ENCODE measurements at regions not wholly inside any gene's neighbourhood (a gene's known extent, or its start where the extent isn't known, plus 50 kb on each side); places are given as distances from the start of the nearest gene placed in this dataset.

GRCh38 chr10:127619546-127620325 lies 70.6 kb downstream of the NPS start:
- Histone ChIP-seq H3K4me1 (ENCODE audit: low read length) (no peaks in the 10 kb centered on the region), H3K27me3 (replicated peaks; ENCODE audit: insufficient read depth, low read length) (no peaks in the 10 kb centered on the region), H3K27ac (ENCODE audit: low read length) (no peak overlapping the region), H3K4me3 (ENCODE audit: low read length) (no peak overlapping the region), H3K9ac (ENCODE audit: low read length) (no peak overlapping the region), H4K20me1 (ENCODE audit: insufficient read depth, low read length) (no peaks in the 10 kb centered on the region), H3K36me3 (replicated peaks; ENCODE audit: insufficient read depth, low read length) (no peaks in the 10 kb centered on the region), H3K9me3 (replicated peaks; ENCODE audit: insufficient read depth, low read length) (no peaks in the 10 kb centered on the region), H3K9me2 (replicated peaks; ENCODE audit: insufficient read depth, low read length) (no peaks in the 10 kb centered on the region), H3K4me2 (ENCODE audit: low read depth, low read length) (no peak overlapping the region), H3F3A (ENCODE audit: insufficient read depth, low read length) (no peaks in the 10 kb centered on the region), H3K79me2 (ENCODE audit: low read length) (no peaks in the 10 kb centered on the region), H2AFZ (ENCODE audit: low read length) (no peak overlapping the region)
- no peak for DNase-seq
- no peak for TF ChIP-seq CTCF (IDR thresholded peaks at IDR 0.05; ENCODE audit: low read length)
- no peak for TF ChIP-seq EZH2phosphoT487 (IDR thresholded peaks at IDR 0.05; ENCODE audit: low read length)
- TF ChIP-seq EZH2 (optimal IDR thresholded peaks at IDR 0.05; ENCODE audit: low read depth, low read length), result no peak

GRCh38 chr10:127635882-127636281 lies 86.8 kb downstream of the NPS start:
- no peaks in the 10 kb centered on the region for H3F3A ChIP-seq (ENCODE audit: insufficient read depth, low read length)
- no peaks in the 10 kb centered on the region for H4K20me1 ChIP-seq (ENCODE audit: insufficient read depth, low read length)
- H3K4me3 ChIP-seq (ENCODE audit: low read length), result no peak overlapping the region
- H3K27ac ChIP-seq (ENCODE audit: low read length), result no peak overlapping the region
- H3K9ac ChIP-seq (ENCODE audit: low read length), result no peak overlapping the region
- no peaks in the 10 kb centered on the region for H3K27me3 ChIP-seq (replicated peaks; ENCODE audit: insufficient read depth, low read length)
- H3K79me2 ChIP-seq (ENCODE audit: low read length), result no peaks in the 10 kb centered on the region
- H3K36me3 ChIP-seq (replicated peaks; ENCODE audit: insufficient read depth, low read length), result no peaks in the 10 kb centered on the region
- DNase-seq, result no peak
- no peak overlapping the region for H3K4me2 ChIP-seq (ENCODE audit: low read depth, low read length)
- H3K9me3 ChIP-seq (replicated peaks; ENCODE audit: insufficient read depth, low read length), result no peaks in the 10 kb centered on the region
- no peaks in the 10 kb centered on the region for H3K4me1 ChIP-seq (ENCODE audit: low read length)
- TF ChIP-seq CTCF (IDR thresholded peaks at IDR 0.05; ENCODE audit: low read length) (no peak), EZH2phosphoT487 (IDR thresholded peaks at IDR 0.05; ENCODE audit: low read length) (no peak), EZH2 (optimal IDR thresholded peaks at IDR 0.05; ENCODE audit: low read depth, low read length) (no peak)
- H3K9me2 ChIP-seq (replicated peaks; ENCODE audit: insufficient read depth, low read length), result no peaks in the 10 kb centered on the region
- no peak overlapping the region for H2AFZ ChIP-seq (ENCODE audit: low read length)

DNA sequence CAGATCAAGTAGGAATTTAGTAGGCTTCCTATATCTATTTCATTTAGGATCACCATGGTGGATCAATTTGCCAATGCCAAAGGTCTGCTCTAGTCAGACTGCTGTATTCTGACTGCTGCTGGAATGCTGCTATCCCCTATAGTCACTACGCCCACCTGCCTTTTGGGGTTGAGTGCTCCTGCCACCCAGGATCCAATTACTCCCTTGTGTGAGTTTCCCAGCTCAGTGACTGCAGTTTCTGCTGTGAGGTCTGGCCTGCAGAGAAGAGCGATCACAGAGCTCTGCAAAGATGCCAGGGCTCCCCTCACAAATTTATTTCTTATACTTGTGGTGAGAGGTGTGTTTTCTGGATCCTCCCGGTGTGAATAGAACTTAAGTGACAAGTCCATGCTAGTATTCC lies 88.1 kb upstream of the FOXI2 start:
- no peaks in the 10 kb centered on the region for H3K27me3 ChIP-seq (replicated peaks; ENCODE audit: insufficient read depth, low read length)
- H3K9ac ChIP-seq (ENCODE audit: low read length), result no peak overlapping the region
- no peak overlapping the region for H3K4me3 ChIP-seq (ENCODE audit: low read length)
- H3K27ac ChIP-seq (ENCODE audit: low read length), result no peak overlapping the region
- TF ChIP-seq EZH2 (optimal IDR thresholded peaks at IDR 0.05; ENCODE audit: low read depth, low read length), result no peak
- H3K9me3 ChIP-seq (replicated peaks; ENCODE audit: insufficient read depth, low read length), result no peaks in the 10 kb centered on the region
- no peak overlapping the region for H3K4me2 ChIP-seq (ENCODE audit: low read depth, low read length)
- no peaks in the 10 kb centered on the region for H3K4me1 ChIP-seq (ENCODE audit: low read length)
- H3K9me2 ChIP-seq (replicated peaks; ENCODE audit: insufficient read depth, low read length), result no peaks in the 10 kb centered on the region
- no peaks in the 10 kb centered on the region for H4K20me1 ChIP-seq (ENCODE audit: insufficient read depth, low read length)
- no peak overlapping the region for H2AFZ ChIP-seq (ENCODE audit: low read length)
- no peaks in the 10 kb centered on the region for H3K79me2 ChIP-seq (ENCODE audit: low read length)
- no peaks in the 10 kb centered on the region for H3F3A ChIP-seq (ENCODE audit: insufficient read depth, low read length)
- no peaks in the 10 kb centered on the region for H3K36me3 ChIP-seq (replicated peaks; ENCODE audit: insufficient read depth, low read length)
- DNase-seq, result no peak

DNA sequence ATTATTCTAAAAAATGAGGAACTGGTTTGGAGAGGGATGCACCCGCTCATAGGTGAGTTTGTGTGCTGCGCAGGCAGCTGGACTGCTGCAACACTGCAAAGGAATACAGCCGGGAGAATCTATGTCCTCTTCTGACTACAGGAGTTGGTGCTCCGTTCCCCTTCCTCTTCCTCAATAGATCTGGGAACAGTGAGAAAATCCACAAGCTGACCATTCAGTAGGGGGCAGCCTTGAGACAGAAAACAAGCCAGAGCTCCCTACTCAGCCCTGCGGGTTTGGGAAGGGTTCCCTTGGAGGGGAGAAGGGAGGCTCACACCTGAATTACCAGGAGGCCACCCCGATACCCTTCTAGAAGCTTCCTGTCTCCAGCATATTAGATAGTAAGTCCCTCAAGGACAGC lies 87.3 kb upstream of the FOXI2 start:
- no peak overlapping the region for H2AFZ ChIP-seq (ENCODE audit: low read length)
- H3K9ac ChIP-seq (ENCODE audit: low read length), result no peak overlapping the region
- no peak overlapping the region for H3K27ac ChIP-seq (ENCODE audit: low read length)
- H3K27me3 ChIP-seq (replicated peaks; ENCODE audit: insufficient read depth, low read length), result no peaks in the 10 kb centered on the region
- H3K4me1 ChIP-seq (ENCODE audit: low read length), result no peaks in the 10 kb centered on the region
- no peak overlapping the region for H3K4me2 ChIP-seq (ENCODE audit: low read depth, low read length)
- TF ChIP-seq EZH2 (optimal IDR thresholded peaks at IDR 0.05; ENCODE audit: low read depth, low read length), result no peak
- peak; percentile 24 for TF ChIP-seq CTCF (IDR thresholded peaks at IDR 0.05; ENCODE audit: low read length)
- no peak for TF ChIP-seq EZH2phosphoT487 (IDR thresholded peaks at IDR 0.05; ENCODE audit: low read length)
- H3K9me3 ChIP-seq (replicated peaks; ENCODE audit: insufficient read depth, low read length), result no peaks in the 10 kb centered on the region
- no peaks in the 10 kb centered on the region for H3F3A ChIP-seq (ENCODE audit: insufficient read depth, low read length)
- no peak for DNase-seq
- no peaks in the 10 kb centered on the region for H4K20me1 ChIP-seq (ENCODE audit: insufficient read depth, low read length)
- no peaks in the 10 kb centered on the region for H3K9me2 ChIP-seq (replicated peaks; ENCODE audit: insufficient read depth, low read length)
- no peak overlapping the region for H3K4me3 ChIP-seq (ENCODE audit: low read length)
- no peaks in the 10 kb centered on the region for H3K36me3 ChIP-seq (replicated peaks; ENCODE audit: insufficient read depth, low read length)
- no peaks in the 10 kb centered on the region for H3K79me2 ChIP-seq (ENCODE audit: low read length)
